HG02943 (cell line): ENCODE measurements at regions not wholly inside any gene's neighbourhood (a gene's known extent, or its start where the extent isn't known, plus 50 kb on each side); places are given as distances from the start of the nearest gene placed in this dataset.

Experiments
- ATAC-seq: cut with Tn5 transposase; IDR thresholded peaks from one replicate; pipeline ENCODE4 v1.9.1; 2021; ENCODE audit warnings: mild to moderate bottlenecking, low read depth, moderate library complexity; ENCODE audit not compliant: unreplicated experiment

DNA sequence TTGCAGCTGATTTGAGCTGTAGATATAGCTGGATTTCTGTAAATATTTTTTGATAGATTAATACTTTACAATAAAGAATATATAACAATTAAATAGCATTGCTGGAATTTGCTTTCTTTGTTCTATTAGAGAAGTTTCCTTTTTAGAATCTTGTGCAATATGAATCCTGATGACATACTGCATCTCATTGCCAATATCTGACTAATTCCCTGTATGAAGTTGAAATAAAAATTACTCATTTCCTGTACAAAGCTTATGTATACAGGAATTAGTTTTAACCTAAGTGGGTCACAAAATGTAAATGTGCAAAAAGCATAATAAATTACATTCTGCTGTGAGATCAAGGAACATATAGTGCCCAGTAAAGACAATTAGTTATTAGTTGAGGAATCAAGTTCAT lies 72.8 kb upstream of the TMEFF2 start:
- no peak for ATAC-seq

DNA sequence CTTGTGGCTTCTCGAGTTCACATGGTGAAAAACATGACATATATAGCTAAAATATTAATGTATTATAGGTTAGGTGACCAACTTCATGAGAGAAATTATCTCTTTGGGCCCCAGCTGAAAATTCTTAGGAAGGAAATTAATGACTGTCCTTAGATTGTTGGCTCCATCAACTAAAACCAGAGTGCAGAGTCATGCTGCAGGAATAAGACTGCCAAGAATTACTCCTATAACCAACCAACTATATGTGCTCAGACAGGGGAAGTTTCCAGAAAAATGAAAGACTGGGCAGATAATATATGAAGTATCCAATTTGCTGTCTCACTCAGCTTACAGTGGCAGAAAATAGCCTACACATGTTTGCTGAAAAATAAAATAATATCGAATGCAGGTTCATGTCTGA lies 71.0 kb upstream of the TMEFF2 start:
- ATAC-seq = no peak

DNA sequence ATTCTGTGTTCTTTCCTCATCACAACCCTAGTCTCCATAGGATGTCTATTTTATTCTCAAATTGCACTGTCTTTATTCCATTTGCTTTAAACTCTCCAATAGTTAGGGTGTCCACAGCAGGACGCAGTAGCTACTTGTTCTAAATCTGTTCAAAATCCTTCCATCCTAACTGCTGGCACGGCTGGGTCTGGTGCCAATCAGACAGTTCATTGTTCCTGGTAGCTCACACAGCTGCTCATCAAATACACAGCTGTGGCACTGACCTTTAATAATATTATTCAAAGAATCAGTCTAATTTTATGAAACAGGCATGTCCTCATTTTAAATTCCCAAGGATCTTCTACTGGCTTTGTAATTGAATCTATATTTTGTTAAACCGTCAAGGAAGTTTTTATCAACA lies 59.7 kb upstream of the TMEFF2 start:
- ATAC-seq = no peak

DNA sequence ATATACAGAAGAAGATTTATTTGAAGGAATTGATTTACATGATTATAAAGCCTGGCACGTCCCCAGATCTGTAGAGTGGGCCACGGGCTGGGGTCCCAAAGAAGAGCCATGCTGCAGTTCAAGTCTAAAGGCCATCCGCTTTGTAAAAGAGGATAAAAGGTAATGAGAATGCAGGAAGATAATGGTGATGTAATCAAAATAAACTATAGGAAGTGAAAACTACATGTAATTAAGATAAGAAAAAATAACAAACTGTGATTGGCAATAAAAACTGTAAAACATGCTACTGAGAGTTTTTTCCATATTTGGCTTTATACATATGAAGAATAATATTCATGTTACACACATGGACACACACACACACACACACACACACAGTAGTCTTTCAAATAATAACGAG lies 59.0 kb upstream of the TMEFF2 start:
- ATAC-seq = no peak

DNA sequence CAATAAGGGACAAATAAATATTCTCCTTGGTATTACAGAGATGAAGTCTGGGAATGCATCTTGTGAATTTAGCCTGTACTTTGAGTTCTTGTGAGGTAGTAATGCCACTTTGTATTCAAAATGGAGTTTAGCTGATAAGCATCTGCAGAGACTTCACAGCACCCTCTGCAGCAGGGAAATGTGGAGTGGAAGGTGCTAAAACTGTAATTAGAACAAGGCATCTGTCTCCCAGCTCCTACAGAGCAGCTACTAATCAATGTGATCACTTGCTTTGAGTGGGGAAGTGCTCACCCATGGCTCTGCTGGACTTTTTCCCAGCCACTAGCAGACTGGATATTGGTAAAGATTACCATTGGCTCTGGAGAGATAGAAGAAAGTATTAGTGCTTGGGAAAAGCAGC lies 56.2 kb upstream of the TMEFF2 start:
- ATAC-seq = no peak

DNA sequence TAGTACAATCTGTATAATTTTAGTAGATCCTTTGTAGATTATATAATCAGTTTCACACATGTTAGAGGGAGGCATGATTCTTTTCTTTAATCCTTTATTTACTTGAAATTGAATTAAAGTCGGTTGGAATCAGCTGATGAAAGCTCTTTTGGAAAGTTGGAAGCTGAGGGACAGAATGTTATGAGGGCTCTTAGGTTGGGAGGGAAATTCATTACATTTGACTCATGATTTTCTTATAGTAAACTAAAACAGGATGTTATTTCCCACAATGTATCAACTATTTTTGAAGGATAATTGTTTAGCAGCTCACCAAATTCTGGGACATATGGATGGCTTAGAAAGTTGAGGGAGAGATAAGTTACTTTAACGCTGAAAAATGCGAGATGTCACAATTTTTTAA lies 52.7 kb upstream of the TMEFF2 start:
- no peak for ATAC-seq

DNA sequence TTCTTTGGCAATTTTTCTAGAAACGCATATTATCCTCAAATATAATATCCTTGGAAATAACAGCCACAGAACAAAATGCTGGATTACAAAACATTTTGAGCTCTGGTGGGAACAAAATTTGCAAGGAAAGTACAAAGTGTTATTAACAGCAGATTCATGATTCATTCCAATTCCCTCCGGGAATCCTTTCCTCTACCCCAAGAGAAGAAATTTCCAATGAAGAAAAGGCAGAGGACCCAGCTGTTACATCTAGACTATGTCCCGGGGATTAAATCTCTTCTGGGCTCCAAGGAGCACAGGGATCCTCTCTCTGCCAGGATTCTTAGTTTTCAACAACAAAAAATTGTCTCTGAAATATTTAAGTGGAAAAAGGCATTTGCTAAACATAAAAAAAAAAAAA lies 51.6 kb upstream of the TMEFF2 start:
- ATAC-seq = no peak

DNA sequence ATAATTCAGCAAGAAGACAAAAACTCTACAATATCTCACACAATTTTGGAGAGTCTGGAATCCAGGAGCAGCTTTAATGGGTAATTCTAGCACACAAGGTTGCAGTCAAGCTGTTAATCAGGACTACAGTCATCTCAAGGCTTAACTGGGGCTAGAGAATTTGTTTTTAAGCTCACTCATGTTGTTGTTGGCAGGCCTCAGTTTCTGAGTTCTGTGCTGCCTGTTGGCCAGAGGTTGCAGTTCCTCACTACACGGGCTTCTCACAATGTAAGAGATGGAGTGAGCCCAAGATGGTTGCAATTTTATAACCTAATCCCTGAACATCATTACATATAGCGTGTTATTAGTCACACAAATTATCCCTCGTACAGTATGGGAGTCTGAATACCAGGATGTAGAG lies 50.6 kb upstream of the TMEFF2 start:
- ATAC-seq = no peak
